ENCODE measurements at regions not wholly inside any gene's neighbourhood (a gene's known extent, or its start where the extent isn't known, plus 50 kb on each side); places are given as distances from the start of the nearest gene placed in this dataset.

GRCh38 chr12:91861554-91861953 is 284.1 kb downstream of the BTG1 start:
- no peaks in the 10 kb centered on the region for H3K27me3 ChIP-seq (replicated peaks; ENCODE audit: control insufficient read depth, insufficient read depth, low read length)
- no peaks in the 10 kb centered on the region for H3K36me3 ChIP-seq (ENCODE audit: control insufficient read depth, insufficient read depth, low read length)
- TF ChIP-seq CTCF (IDR thresholded peaks at IDR 0.05; ENCODE audit: insufficient read depth, low read length, poor library complexity, severe bottlenecking) = no peak
- no peak overlapping the region for H3K4me3 ChIP-seq (replicated peaks; ENCODE audit: low read depth, low read length)
- no peak for DNase-seq (ENCODE audit: extremely low read depth, insufficient read length)

DNA sequence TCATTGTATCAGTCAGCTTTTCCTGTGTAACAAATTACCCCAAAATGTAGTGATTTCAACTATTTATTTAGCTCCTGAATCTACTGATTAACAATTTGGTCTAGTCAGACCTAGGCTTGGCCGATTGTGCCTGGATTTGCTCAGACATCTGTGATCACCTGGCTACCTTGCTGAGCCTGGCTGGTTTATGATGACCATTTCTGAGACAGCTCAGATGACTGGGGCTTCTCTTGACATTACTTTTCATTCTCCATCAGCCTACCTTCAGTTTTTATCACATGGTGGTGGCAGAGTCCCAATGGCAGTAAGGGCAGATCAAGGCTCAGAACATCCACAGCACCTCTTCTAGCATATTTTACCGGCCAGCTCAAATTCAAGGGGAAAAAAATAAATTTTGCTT is 286.3 kb downstream of the BTG1 start:
- DNase-seq (ENCODE audit: extremely low read depth, insufficient read length) = no peak
- Histone ChIP-seq H3K27me3 (replicated peaks; ENCODE audit: control insufficient read depth, insufficient read depth, low read length) (no peaks in the 10 kb centered on the region), H3K36me3 (ENCODE audit: control insufficient read depth, insufficient read depth, low read length) (no peaks in the 10 kb centered on the region), H3K4me3 (replicated peaks; ENCODE audit: low read depth, low read length) (no peak overlapping the region)
- no peak for TF ChIP-seq CTCF (IDR thresholded peaks at IDR 0.05; ENCODE audit: insufficient read depth, low read length, poor library complexity, severe bottlenecking)

- Histone ChIP-seq H3K27me3 (replicated peaks; ENCODE audit: control insufficient read depth, insufficient read depth, low read length) (no peaks in the 10 kb centered on the region), H3K4me3 (replicated peaks; ENCODE audit: low read depth, low read length) (no peak overlapping the region), H3K36me3 (ENCODE audit: control insufficient read depth, insufficient read depth, low read length) (no peaks in the 10 kb centered on the region)
- no peak for TF ChIP-seq CTCF (IDR thresholded peaks at IDR 0.05; ENCODE audit: insufficient read depth, low read length, poor library complexity, severe bottlenecking)
- no peak for DNase-seq (ENCODE audit: extremely low read depth, insufficient read length)
These were observed 287.7 kb downstream of the BTG1 start for GRCh38 chr12:91857813-91858542.

GRCh38 chr12:91854725-91855124 is 290.9 kb downstream of the BTG1 start:
- no peaks in the 10 kb centered on the region for H3K27me3 ChIP-seq (replicated peaks; ENCODE audit: control insufficient read depth, insufficient read depth, low read length)
- TF ChIP-seq CTCF (IDR thresholded peaks at IDR 0.05; ENCODE audit: insufficient read depth, low read length, poor library complexity, severe bottlenecking) = no peak
- no peaks in the 10 kb centered on the region for H3K36me3 ChIP-seq (ENCODE audit: control insufficient read depth, insufficient read depth, low read length)
- no peak overlapping the region for H3K4me3 ChIP-seq (replicated peaks; ENCODE audit: low read depth, low read length)
- no peak for DNase-seq (ENCODE audit: extremely low read depth, insufficient read length)

DNA sequence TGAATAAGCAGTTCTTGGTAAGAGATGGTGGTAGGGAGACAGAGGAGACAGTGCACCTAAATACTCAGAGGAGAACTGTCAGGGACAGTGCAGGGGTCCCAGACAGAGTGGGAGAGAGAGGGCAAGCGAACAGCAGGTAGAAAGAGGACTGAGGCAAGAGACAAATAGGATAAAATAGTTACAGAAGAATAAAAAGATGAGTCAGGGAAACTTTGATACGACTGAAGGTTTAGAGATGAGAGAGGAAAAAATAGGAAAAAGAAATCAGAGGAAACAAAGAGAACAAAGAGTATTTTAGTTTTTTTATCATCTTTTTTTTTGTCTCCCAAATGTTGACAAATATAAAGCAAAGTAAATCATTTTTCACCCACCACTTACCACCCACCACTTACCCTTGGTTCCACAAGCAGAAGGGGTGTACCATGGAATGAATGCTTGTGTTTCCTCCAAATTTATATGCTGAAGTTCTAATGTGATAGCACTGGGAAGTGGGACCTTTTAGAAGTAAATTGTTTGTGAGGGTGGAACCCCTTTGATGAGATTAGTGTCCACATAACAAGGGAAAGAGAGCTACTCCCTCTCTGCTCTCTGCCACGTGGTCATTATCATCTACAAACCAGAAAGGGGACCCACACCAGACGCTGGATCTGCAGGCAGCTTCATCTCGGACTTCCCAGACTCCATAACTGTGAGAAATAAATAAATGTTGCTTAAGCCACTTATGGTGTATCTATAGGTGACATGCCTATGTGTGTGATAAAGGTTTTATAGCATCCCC is 292.1 kb downstream of the BTG1 start:
- no peaks in the 10 kb centered on the region for H3K36me3 ChIP-seq (ENCODE audit: control insufficient read depth, insufficient read depth, low read length)
- no peaks in the 10 kb centered on the region for H3K27me3 ChIP-seq (replicated peaks; ENCODE audit: control insufficient read depth, insufficient read depth, low read length)
- no peak for DNase-seq (ENCODE audit: extremely low read depth, insufficient read length)
- no peak overlapping the region for H3K4me3 ChIP-seq (replicated peaks; ENCODE audit: low read depth, low read length)
- TF ChIP-seq CTCF (IDR thresholded peaks at IDR 0.05; ENCODE audit: insufficient read depth, low read length, poor library complexity, severe bottlenecking) = no peak

Data from GM06990 (cell line).